ENCODE measurements at regions not wholly inside any gene's neighbourhood (a gene's known extent, or its start where the extent isn't known, plus 50 kb on each side); places are given as distances from the start of the nearest gene placed in this dataset.

- no peak for TF ChIP-seq CTCF (IDR thresholded peaks at IDR 0.05; ENCODE audit: low read depth, low read length)
- in situ Hi-C loops (cut with HindIII; ENCODE audit: low sequenced_read_pairs): no loop called here
- DNase-seq (ENCODE audit: low read depth, low spot score): peak; percentile 89
- no peak overlapping the region for H3K4me3 ChIP-seq (ENCODE audit: low read depth, low read length)
These were observed 229.2 kb downstream of the PTTG2 start for GRCh38 chr4:38189445-38189844.

- in situ Hi-C loops (cut with HindIII; ENCODE audit: low sequenced_read_pairs): no loop called here
- peak; percentile 74 for DNase-seq (ENCODE audit: low read depth, low spot score)
These were observed 230.6 kb downstream of the PTTG2 start for GRCh38 chr4:38190717-38191178.

GRCh38 chr4:38192516-38192915 lies 232.3 kb downstream of the PTTG2 start:
- no peak for TF ChIP-seq CTCF (IDR thresholded peaks at IDR 0.05; ENCODE audit: low read depth, low read length)
- H3K4me3 ChIP-seq (ENCODE audit: low read depth, low read length): no peak overlapping the region
- in situ Hi-C loops (cut with HindIII; ENCODE audit: low sequenced_read_pairs): no loop called here
- no peak for DNase-seq (ENCODE audit: low read depth, low spot score)

More at GRCh38 chr4:38190717-38191178, 230.6 kb downstream of the PTTG2 start:
- no peak for TF ChIP-seq CTCF (IDR thresholded peaks at IDR 0.05; ENCODE audit: low read depth, low read length)
- H3K4me3 ChIP-seq (ENCODE audit: low read depth, low read length): no peak overlapping the region

- in situ Hi-C loops (cut with HindIII; ENCODE audit: low sequenced_read_pairs): no loop called here
- DNase-seq (ENCODE audit: low read depth, low spot score): no peak
- no peak overlapping the region for H3K4me3 ChIP-seq (ENCODE audit: low read depth, low read length)
- TF ChIP-seq CTCF (IDR thresholded peaks at IDR 0.05; ENCODE audit: low read depth, low read length): no peak
These were observed 233.2 kb downstream of the PTTG2 start for GRCh38 chr4:38193236-38193863.

- no peak for TF ChIP-seq CTCF (IDR thresholded peaks at IDR 0.05; ENCODE audit: low read depth, low read length)
- H3K4me3 ChIP-seq (ENCODE audit: low read depth, low read length): no peak overlapping the region
- DNase-seq (ENCODE audit: low read depth, low spot score): no peak
- in situ Hi-C loops (cut with HindIII; ENCODE audit: low sequenced_read_pairs): no loop called here
These were observed 233.9 kb downstream of the PTTG2 start for GRCh38 chr4:38194047-38194602.

GRCh38 chr4:38195486-38195885 lies 235.3 kb downstream of the PTTG2 start:
- TF ChIP-seq CTCF (IDR thresholded peaks at IDR 0.05; ENCODE audit: low read depth, low read length): no peak
- no peak overlapping the region for H3K4me3 ChIP-seq (ENCODE audit: low read depth, low read length)
- no peak for DNase-seq (ENCODE audit: low read depth, low spot score)
- in situ Hi-C loops (cut with HindIII; ENCODE audit: low sequenced_read_pairs): no loop called here

All from astrocyte of the spinal cord (primary cell).